HG02588 (cell line): ENCODE measurements at regions not wholly inside any gene's neighbourhood (a gene's known extent, or its start where the extent isn't known, plus 50 kb on each side); places are given as distances from the start of the nearest gene placed in this dataset.
"Not testable (repeated sequence)": the region's sequence is repeated elsewhere in the genome, so short reads cannot be mapped to it uniquely, and the experiment has no call there.

Source experiments
- ATAC-seq: cut with Tn5 transposase; IDR thresholded peaks from one replicate; pipeline ENCODE4 v1.9.1; 2021; ENCODE audit warnings: mild to moderate bottlenecking, moderate library complexity; ENCODE audit not compliant: unreplicated experiment

DNA sequence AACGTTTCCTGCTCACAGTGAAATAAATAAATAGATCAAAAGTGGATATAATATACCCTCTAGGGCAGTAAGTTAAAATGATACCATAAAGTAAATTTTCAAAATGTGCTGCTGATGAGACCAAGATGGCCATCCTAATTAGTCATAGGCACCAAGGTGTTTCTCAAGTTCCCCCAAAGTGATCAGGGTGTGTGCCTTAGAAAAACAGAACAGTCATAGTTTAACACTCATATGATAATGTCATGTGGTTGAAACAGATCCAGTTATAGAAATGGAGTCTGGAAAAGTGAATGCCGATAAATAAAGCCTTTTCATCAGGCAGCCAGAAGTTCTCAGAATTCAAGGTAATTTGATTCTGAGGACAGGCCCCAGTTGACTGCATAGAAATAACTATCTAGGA is 161.5 kb upstream of the CDKN2B start:
- no peak for ATAC-seq

DNA sequence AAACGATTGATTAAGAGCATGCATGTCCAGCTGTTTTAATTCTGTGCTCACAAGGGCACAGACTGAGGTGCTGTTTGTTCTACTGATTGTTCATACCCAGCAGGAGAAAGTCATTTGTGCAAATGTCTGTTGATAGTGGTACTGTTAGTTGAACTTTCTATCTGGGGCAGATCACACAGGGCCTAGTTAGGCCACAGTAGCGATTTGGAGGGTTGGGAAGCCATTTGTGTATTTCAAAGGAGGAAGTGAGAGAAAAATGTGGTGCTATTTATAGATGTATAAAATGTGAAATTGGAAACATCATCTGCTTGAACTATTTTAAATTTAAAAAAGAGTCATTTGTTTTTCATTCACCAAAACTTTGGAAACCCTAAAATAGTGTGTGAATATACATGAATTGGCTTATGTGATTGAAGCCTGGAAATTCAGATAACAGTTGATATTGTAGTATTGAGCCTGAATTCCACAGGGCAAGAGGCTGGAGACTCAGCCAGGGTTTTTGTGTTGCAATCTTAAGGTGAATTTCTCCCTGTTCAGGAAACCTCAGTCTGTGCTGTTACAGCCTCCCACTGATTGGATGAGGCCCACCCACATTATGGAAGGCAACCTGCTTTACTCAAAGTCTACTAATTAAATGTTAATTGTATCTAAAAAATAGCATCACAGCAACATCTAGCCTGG is 162.0 kb upstream of the CDKN2B start:
- ATAC-seq: no peak

DNA sequence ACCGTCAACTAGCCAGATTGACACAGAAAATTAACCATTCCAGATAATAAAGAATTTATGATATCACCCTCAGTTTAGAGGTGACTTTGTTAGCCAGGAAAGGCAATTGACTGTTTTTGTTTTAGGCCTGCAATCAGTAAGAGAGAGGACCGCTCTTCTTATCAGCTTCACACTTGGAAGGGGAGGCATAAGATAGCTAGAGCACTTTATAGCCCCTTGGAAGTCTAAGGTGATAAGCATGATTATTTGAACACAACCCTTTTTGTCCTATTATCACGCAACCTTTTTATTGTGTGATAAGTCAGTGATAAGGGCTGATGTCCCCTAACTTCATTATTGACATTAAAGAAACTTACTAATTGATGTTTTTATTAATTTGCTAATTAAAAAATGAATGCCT is 162.6 kb upstream of the CDKN2B start:
- no peak for ATAC-seq

DNA sequence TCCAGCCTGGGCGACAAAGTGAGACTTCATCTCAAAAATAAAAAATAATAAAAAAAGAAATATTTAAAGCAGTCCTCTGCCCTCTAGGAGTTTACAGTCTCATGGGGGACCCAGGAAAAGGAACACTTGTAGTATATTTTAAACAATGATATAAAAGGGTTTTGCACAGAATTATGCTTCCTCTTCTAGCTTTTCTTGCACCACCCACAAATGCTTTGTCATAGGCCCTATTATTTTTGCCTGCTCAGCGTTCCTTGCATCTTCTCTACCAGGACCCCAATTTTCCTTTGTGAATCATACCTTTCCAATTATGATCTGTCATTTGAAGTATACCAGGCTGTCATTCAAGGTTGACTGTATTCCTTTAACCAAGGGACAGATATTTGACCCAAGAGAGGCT is 164.8 kb upstream of the CDKN2B start:
- ATAC-seq: no peak

DNA sequence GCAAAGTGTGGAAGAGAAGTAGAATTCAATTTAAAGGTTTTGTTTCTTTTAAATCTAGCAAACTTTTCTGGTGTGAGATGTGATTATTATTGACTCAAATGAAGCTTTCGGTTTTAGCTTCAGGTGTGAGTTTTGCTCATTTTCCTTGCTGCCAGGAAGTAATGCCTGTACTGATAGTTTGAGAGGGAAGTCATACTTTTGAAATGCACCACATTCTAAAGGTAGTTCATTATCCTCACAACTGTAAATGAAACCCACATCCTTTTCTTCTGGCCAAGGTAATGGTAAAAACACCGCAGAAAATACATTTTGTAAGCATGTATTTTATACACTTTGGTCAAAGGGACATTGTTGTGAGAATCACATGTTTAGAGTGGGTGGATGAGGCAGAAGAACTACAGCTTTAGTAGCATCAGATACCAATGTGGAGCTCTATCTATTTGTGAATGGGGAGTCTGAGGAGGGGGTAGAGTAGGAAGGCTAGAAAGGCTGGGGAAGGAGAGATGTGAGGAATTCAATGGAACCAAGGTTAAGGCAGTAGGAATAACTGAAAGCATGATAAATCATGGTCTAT is 167.0 kb upstream of the CDKN2B start:
- ATAC-seq: no peak

DNA sequence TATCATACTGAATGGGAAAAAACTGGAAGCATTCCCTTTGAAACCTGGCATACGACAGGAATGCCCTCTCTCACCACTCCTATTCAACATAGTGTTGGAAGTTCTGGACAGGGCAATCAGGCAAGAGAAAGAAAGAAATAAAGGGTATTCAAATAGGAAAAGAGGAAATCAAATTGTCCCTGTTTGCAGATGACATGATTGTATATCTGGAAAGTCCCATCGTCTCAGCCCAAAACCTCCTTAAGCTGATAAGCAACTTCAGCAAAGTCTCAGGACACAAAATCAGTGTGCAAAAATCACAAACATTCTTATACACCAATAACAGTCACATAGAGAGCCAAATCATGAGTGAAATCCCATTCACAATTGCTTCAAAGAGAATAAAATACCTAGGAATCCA is 171.9 kb upstream of the CDKN2B start:
- not testable (repeated sequence) for ATAC-seq

DNA sequence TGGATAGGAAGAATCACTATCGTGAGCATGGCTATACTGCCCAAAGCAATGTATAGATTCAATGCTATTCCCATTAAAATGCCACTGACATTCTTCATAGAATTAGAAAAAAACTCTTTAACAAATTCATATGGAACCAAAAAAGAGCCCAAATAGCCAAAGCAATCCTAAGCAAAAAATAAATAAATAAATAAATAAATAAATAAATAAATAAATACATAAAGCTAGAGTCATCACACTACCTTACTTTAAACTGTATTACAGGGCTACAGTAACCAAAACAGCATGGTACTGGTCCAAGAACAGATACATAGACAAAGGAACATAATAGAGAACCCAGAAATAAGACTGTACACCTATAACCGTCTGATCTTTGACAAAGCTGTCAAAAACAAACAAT is 180.4 kb upstream of the CDKN2B start:
- ATAC-seq: no peak

DNA sequence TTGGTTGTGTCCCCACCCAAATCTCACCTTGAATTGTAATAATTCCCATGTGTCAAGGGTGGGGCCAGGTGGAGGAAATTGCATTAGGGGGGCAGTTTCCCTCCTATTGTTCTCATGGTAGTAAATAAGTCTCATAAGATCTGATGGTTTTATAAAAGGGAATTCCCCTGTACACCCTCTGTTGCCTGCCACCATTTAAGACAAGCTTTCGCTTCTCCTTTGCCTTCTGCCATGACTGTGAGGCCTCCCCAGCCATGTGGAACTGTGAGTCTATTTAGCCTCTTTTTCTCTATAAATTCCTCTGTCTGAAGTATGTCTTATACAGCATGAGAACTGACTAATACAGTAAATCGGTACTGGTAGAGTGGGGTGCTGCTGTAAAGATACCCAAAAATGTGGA is 187.9 kb upstream of the CDKN2B start:
- not testable (repeated sequence) for ATAC-seq

DNA sequence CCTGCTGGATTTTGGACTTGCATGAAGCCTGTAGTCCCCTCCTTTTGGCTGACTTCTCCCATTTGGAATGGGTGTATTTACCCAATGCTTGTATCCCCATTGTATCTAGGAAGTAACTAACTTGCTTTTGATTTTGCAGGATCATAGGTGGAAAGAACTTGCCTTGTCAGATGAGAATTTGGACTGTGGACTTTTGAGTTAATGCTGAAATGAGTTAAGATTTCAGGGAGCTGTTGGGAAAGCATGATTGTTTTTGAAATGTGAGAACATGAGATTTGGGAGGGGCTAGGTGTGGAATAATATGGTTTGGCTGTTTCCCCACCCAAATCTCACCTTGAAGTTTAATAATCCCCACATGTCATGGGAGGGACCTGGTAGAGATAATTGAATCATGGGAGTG is 189.6 kb upstream of the CDKN2B start:
- ATAC-seq: no peak

DNA sequence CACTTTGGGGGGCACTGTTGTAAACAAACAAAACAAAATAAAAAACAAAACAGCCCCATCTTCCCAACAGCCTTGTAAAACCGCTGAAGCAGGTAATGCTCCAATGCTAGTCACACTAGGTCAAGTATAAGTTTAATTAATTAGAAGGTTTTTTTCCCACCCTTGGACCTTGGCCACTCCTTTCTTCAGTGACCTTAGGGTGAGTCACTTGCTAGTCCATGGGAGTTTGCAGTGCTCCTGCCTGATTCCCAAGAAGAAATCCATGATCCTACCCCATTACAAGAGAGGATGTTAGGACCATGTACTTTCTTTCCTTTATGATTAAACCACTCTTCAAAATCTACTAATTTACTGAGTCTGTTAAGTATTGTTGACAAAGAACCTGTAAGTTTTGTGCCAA is 192.2 kb upstream of the CDKN2B start:
- ATAC-seq: no peak

DNA sequence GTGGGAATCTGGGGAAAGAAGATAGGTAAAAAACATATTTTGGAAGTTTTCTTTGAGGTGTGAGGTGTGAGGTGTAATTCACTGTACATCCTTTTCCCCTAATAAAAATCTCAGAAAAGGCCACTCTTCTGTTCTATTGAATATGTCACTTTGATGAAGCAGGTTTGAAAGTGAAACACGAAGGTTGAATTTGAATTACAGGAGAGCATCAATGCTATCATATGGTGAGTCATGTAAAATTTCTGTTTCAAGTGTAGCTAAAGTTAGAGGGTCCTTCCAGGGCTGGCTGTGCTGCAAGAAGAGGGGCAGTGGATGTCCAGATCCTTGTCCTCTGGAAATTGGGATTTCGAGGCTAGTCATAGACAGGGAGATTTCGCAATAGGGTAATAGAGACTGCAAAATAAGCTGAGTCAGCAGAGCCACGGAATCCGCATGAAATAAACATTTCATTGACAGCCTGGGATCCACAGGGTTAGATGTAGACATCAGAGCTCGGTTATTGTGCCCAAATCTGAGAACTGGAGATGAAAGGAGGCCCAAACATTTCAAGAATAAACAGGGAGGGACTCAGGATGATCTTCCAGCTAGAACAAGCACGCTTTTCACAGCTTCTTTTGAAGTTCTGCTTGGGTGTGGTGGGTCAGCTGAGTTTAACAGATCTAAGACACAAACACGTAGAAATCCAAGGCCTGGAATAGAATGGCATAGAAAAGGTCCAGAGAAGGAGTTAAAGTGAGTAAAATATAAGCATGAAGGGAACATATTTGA is 194.4 kb upstream of the CDKN2B start:
- no peak for ATAC-seq

DNA sequence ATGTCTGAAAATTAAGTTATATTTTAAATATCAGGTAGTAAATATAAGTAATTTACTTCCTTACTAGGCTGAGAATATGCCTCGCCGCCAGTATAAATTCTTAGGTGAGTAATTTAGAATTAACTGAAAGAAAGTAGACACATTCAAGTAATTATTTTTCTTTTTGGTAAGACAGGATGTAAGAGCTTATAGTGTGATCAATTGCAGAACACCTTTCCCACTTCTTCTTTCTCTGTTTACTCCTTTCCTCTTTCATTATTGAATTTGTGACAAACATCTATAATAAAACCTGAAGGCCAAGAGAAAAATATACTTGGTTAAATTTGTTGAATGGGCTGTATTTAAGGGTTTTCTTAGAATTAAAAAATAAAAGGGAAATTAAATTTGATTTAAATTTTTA is 195.1 kb upstream of the CDKN2B start:
- ATAC-seq: no peak

DNA sequence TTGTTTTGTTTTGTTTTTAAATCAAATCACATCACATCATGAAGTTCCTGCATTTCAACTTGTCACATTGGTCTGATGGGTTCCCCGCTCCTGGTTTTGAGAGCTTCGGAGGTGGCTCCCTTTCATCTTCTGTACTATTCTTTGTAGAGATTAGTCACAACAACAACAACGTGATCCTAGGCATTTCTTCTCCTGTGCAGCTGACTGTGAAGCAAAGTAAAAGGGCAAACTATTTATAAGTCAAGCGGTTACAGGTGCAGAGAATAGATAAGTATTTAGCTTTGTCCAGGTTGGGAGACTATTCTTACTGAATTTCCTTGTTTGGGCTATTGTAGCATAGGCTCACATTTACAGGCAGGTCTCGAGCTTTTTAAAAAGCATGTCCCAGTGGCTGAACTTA is 197.7 kb upstream of the CDKN2B start:
- no peak for ATAC-seq

DNA sequence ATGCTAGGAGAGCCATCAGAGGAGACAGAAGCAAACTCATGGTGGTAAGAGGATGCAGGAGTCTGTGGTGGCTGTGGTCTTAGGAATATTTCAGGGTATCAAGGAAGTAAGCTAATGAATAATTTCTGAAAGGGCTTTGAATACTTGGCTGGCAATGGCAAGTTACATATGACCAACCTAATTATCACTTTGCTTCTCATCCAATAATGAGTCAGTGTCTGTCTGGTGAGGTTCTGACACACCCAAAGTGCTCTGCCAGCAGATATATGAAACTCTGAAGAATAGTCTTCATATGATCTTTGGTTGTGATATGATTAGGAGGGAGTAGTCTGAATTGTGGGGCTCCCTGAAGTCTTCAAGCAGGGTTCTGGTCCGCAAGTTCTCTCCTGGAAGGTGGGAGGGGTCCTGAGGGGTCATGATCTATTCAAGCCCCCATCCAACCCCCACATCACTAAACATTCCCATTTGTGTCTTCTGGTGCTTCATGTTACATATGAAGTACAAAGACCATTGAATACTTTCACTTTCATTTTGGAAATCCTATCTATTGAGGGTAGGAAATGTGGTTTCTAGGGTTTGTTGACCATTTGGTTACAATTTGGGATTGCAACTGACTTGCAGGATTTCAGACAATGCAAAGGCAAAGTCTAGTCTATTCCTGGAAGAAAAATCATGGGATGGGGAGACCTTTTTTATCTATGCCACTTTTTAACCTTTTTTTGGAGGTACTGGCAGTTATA is 199.9 kb upstream of the CDKN2B start:
- peak; percentile 48 for ATAC-seq

DNA sequence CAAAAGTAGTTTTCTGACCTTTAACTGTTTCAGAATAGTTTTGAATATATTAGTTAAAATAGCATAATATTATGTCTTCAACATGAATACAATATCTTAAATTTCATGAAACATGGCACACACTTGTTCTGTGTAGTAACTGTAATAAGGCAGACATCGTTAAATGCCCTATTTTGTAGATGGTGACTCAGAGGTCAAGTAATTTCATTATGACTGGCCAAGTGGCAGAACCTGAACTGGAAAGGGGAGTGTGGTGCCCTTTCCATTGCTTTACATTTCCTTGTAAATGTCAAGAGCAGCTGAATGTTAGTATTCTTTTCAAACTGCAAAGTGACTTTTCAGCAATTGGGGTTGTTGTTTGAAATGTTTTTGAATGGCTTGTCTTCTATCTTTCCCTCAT is 201.2 kb upstream of the CDKN2B start:
- no peak for ATAC-seq

DNA sequence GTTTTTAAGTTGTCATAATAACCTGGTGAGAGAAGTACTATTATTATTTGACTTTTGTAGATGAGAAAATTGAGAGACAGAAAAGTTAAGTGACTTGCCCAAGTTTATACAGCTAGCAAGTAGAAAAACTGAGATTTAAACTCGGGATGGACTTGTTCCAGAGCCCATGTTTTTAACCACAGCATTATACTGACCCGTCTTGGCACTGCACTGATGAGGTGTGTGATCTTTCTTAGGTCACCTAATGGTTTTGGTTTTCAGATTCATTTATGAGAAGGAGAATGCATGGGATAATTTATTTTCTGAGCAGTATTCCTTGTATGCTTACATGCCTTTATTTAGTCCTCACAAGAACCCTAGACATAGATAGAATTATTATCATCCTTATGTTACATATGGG is 201.8 kb upstream of the CDKN2B start:
- ATAC-seq: no peak

DNA sequence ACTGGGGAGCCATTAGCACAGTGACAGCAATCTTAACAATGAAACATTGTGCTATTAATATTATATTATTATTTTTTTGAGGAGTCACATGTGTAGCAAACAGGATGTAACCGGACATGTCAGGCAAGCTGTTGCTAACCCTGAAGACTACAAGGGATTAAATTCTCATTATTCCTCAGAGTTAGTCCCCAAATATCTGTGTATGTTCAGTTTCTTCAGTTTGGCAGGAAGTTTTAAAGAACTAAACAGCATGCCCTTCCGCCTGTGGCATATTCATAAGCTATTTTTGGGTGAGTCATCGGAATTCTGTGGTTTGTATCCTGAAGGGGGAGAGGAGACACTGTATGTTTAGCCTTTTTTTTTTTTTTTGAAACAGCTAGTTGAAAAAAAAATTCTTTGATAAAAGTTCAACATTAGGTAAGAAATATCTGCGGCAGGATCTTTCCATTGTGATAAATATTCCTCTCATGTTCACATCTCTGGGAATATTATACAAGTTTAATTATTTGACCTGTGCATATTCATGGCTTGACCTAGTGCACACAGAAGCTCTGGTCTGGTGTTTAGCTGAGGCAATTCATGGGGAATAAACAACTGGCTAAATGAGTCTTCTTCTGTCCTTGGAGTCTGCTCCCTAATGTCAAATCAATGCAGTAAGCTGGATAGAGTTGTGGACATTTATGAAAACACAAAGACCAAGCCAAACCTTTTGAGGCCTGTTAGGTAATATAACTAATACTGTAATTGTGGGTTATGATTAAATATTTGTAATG is 202.7 kb upstream of the CDKN2B start:
- ATAC-seq: no peak

DNA sequence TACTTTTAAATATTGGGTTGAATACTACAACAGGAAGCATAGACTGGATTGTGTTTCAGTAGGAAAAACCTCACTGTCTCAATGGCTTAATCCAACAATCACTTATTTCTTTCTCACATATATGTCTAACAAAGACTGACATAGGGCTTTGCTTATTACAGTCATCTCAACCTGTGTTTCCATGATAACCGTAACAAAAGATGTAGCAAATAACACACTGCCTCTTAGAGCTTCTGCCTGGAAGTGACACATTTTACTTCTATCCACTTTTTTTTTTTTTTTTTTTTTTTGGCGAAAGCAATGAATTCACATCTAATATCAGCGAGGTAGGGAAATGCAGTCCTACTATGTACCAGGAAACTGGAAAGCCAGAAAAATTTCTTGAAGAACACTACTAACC is 204.9 kb upstream of the CDKN2B start:
- ATAC-seq: no peak

DNA sequence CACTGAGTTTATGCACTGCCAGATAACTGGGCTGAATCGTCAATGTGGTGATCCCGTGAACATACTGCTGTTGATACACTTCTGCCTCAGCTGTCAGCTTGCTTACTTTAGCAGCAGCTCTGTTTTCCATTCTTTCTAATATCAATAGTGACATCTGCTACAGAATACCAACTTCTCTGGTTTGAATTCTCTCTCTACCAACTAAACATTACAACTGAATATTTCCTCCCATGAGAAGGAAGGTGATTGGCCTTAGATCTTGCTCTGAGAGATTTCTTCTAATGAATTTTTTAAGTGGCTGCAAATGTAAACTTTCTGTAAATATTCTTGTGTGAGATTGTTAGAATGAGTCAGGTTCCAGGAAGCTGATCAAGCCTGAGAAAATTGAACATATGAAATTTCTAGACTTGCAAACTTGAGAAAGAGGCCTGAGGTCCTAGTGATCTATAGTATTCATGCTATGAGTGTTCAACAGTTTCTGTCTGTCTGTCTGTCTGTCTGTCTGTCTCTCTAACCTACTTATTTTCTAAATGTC is 205.5 kb upstream of the CDKN2B start:
- no peak for ATAC-seq

DNA sequence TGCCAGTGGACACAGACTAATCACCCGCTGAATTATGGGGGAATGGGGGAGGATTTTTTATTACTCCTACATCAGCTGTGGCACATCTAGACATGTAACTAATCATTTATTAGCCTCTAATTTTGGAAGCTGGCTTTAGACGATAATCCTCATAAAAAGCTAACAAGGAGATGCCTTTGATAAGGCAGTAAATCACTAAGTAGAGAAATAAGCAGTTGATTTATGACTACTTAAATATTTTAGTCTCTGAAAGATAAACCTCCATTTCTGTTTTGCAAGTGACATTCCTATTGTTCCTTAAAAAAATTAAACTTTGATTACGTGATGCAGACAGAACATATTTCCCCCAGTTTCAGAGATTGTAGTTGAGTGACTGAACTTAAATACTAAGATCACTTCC is 206.4 kb upstream of the CDKN2B start:
- ATAC-seq: no peak

DNA sequence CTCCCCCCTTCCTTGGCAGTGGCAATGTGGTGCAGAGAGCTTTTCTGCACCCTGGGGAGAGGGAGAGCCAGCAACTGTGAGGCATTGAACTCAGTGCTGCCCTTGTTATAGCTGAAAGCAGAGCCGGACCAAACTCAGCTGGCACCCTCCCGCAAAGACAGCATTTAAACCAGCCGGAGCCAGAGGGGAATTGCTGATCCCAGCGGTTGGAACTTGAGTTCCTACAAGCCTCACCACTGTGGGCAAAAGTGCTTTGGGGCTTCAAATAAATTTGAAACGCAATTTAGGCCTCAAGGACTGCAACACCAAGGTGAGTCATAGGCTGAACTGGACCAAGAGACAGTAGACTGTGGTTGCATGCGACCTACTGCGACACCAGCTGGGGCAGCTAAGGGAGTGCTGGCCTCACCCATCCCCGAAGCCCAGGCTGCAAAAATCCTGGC is 207.6 kb upstream of the CDKN2B start:
- no peak for ATAC-seq
